Stimulated activated CD4-positive, alpha-beta T cell treated with anti-CD3 and anti-CD28 coated beads, Interleukin-1b, Interleukin-23, amount 100 ng/mL, for 48 hours (primary cell): ENCODE measurements at regions not wholly inside any gene's neighbourhood (a gene's known extent, or its start where the extent isn't known, plus 50 kb on each side); places are given as distances from the start of the nearest gene placed in this dataset.
"Not testable (repeated sequence)": the region's sequence is repeated elsewhere in the genome, so short reads cannot be mapped to it uniquely, and the experiment has no call there.

Source experiments
- DNase-seq: peaks from one replicate; pipeline ENCODE4 v3.0.0-alpha.2; 2020

DNA sequence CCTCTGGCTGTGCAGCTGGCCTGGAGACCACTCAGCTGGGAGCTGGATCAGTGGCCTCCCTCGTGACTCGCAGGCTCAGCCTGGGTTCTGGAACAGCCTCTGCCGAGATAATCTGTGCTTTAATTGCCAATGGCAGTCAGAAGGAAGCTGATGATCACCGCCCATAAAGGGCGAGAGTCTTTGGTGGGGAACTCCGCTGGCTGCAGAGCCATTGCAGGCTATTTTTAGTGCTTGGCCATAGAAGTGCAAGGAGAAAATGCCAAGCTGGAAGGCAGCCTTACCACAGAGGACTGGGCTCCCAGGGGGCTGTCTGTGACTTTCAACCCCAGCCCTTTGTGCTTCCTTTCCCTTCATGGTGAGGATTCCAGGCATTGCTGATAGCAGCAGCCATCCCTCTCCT is 62.2 kb upstream of the TENM4 start:
- no peak for DNase-seq

DNA sequence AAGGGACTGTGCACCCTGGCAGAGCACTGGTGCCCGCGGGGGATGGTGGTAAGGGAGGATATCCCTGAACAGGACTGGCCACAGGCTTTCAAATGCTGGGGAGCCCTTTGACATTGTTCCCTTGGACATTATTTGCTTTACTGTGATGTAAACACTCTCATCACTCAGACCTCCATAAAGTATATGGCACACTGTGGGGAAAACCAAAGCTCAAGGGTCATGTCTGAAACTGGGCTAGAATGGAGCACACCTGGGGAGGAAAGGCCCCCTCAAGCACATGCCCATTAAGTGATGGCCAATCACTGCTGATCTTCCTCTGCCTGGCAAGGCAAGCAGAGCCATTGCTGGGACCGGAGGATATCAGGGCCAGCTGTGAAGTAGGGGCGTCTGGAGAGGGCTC is 60.9 kb upstream of the TENM4 start:
- DNase-seq, result no peak

- DNase-seq, result not testable (repeated sequence)
Measured at GRCh38 chr11:79499929-79500328, 59.1 kb upstream of the TENM4 start.

DNA sequence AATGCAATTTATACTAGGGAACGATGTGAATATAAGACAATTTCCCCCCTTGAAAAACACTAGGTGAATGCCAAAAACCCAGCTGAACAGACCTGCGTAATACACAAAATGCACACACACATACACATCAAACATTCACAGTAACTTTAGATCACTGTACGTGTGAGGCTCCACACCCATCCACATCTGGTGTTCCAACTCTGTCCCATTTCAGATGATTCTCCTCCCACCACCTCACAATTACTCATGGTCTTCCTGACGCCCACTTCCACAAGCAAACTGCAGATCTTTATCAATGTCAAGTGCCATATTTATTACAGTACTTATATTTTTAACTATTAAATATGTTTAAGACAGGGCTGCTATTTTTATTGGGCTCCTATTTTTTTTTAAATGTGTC is 57.8 kb upstream of the TENM4 start:
- DNase-seq, result no peak

GRCh38 chr11:79493555-79494171 is 52.8 kb upstream of the TENM4 start:
- peak; percentile 40 for DNase-seq

GRCh38 chr11:79492008-79492407 is 51.2 kb upstream of the TENM4 start:
- no peak for DNase-seq
